ENCODE measurements at regions not wholly inside any gene's neighbourhood (a gene's known extent, or its start where the extent isn't known, plus 50 kb on each side); places are given as distances from the start of the nearest gene placed in this dataset.

DNA sequence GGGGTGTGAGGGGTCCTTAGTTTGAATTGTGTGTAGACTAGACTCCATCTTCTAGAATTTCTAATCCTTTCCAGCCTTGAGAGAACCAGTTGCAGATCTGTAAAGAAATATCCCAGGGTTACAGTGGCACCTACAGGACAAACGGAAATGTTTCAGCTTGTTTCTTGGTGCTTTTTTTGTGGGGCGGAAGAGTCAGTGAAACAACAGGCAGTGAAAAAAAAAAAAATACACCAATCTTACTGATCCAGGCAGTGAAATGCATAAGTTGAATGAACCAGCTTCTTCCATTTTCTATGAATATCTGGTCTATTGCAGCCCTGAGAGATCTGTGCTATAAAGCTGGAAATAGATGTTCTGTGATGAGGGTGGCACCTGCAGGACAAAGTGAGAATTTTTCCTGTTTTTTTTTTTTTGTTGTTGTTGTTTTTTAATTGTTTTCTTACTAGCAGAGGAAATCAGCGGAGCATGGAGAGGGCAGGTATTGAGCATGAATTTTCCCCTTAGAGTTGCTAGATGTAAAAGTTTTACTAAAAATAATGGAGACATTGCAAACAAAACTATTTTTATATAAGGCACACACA is 81.9 kb upstream of the DYNC1I1 start:
- no peak overlapping the region for H3K27ac ChIP-seq (ENCODE audit: control insufficient read depth, insufficient read depth, low read length)
- no peak for DNase-seq (ENCODE audit: low read depth, low spot score)

DNA sequence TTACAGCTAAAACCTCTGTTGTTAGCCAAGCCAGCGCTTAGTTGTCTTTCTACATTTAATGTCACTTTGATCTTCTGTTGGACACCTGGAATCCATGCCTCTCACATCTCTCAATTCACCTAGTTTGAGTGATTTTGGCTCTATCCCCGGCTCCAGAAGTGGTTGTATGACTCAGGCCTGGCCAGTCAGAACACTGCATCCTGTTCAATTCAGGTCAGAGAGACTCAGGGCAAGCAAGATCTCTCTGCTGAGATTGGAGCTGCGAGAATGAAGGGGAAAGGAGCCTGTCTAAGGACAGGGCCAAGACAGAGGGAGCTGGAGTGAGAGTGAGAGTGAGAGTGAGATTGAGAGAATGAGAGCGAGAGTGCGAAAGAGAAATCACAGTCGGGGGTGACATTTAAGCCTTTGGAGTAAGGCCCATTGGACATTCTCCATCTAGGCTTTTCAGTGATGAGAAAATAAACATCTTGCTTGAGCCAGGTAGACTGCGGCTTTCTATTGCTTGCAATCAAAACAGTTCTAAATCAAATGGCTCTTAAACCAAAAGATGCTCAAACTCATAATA is 83.3 kb upstream of the DYNC1I1 start:
- no peaks in the 10 kb centered on the region for H3K27me3 ChIP-seq (ENCODE audit: control insufficient read depth, extremely low read depth, insufficient read depth, low read length)
- no peak for DNase-seq (ENCODE audit: low read depth, low spot score)
- no peak overlapping the region for H3K9ac ChIP-seq (ENCODE audit: control insufficient read depth, extremely low read depth, insufficient read depth, low read length)
- no peaks in the 10 kb centered on the region for H3K36me3 ChIP-seq (ENCODE audit: control insufficient read depth in 2 of 2, extremely low read depth in 1 of 2, insufficient read depth in 2 of 2, low read length in 2 of 2)
- H3K9me1 ChIP-seq (ENCODE audit: control insufficient read depth, extremely low read depth, insufficient read depth, low read length): no peaks in the 10 kb centered on the region
- no peaks in the 10 kb centered on the region for H3K9me3 ChIP-seq (ENCODE audit: control insufficient read depth, low read depth, low read length)
- H2AFZ ChIP-seq (ENCODE audit: control insufficient read depth, low read length): peak overlapping the region; percentile 24
- no peaks in the 10 kb centered on the region for H4K20me1 ChIP-seq (ENCODE audit: control insufficient read depth, extremely low read depth, insufficient read depth, low read length)
- TF ChIP-seq EZH2 (IDR thresholded peaks at IDR 0.05; ENCODE audit: low read length): no peak
- TF ChIP-seq, protein P1, sequence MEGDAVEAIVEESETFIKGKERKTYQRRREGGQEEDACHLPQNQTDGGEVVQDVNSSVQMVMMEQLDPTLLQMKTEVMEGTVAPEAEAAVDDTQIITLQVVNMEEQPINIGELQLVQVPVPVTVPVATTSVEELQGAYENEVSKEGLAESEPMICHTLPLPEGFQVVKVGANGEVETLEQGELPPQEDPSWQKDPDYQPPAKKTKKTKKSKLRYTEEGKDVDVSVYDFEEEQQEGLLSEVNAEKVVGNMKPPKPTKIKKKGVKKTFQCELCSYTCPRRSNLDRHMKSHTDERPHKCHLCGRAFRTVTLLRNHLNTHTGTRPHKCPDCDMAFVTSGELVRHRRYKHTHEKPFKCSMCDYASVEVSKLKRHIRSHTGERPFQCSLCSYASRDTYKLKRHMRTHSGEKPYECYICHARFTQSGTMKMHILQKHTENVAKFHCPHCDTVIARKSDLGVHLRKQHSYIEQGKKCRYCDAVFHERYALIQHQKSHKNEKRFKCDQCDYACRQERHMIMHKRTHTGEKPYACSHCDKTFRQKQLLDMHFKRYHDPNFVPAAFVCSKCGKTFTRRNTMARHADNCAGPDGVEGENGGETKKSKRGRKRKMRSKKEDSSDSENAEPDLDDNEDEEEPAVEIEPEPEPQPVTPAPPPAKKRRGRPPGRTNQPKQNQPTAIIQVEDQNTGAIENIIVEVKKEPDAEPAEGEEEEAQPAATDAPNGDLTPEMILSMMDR (optimal IDR thresholded peaks at IDR 0.05 in 1 of 3, IDR thresholded peaks at IDR 0.05 in 1 of 3, conservative IDR thresholded peaks at IDR 0.05 in 1 of 3; ENCODE audit: extremely low read depth in 1 of 3, insufficient read depth in 2 of 3, low read length in 3 of 3): no peak
- no peak overlapping the region for H3K4me3 ChIP-seq (ENCODE audit: control insufficient read depth in 2 of 3, extremely low read depth in 1 of 3, insufficient read depth in 2 of 3, low read depth in 1 of 3, low read length in 3 of 3)
- peaks cover 14% of the 10 kb centered on the region for H3K4me1 ChIP-seq (ENCODE audit: control insufficient read depth, extremely low read depth, insufficient read depth, low read length)
- no peaks in the 10 kb centered on the region for H3K79me2 ChIP-seq (ENCODE audit: control insufficient read depth, insufficient read depth, low read length)
- FAIRE-seq: peak; percentile 5
- H3K4me2 ChIP-seq (ENCODE audit: control insufficient read depth, extremely low read depth, insufficient read depth, low read depth, low read length): no peak overlapping the region
- H3K27ac ChIP-seq (ENCODE audit: control insufficient read depth, insufficient read depth, low read length): no peak overlapping the region
- dilution Hi-C loops (cut with MboI; ENCODE audit: extremely low pct_ligation_motif_present, low sequenced_read_pairs): loop anchor here (25.0 kb wide), 1 partner anchor 177 kb away; no protein-coding TSS in a partner anchor

More for the DNA sequence above, 81.9 kb upstream of the DYNC1I1 start:
- H3K4me1 ChIP-seq (ENCODE audit: control insufficient read depth, extremely low read depth, insufficient read depth, low read length): peaks cover 14% of the 10 kb centered on the region
- no peak overlapping the region for H3K4me3 ChIP-seq (ENCODE audit: control insufficient read depth in 2 of 3, extremely low read depth in 1 of 3, insufficient read depth in 2 of 3, low read depth in 1 of 3, low read length in 3 of 3)
- H3K9ac ChIP-seq (ENCODE audit: control insufficient read depth, extremely low read depth, insufficient read depth, low read length): no peak overlapping the region
- TF ChIP-seq, protein P1 (optimal IDR thresholded peaks at IDR 0.05 in 1 of 3, IDR thresholded peaks at IDR 0.05 in 1 of 3, conservative IDR thresholded peaks at IDR 0.05 in 1 of 3; ENCODE audit: extremely low read depth in 1 of 3, insufficient read depth in 2 of 3, low read length in 3 of 3): peak; percentile 26 to 46 (median 41)
- no peak for TF ChIP-seq EZH2 (IDR thresholded peaks at IDR 0.05; ENCODE audit: low read length)
- dilution Hi-C loops (cut with MboI; ENCODE audit: extremely low pct_ligation_motif_present, low sequenced_read_pairs): loop anchor here (25.0 kb wide), 1 partner anchor 178 kb away; no protein-coding TSS in a partner anchor
- peak; percentile 84 for FAIRE-seq
- H3K4me2 ChIP-seq (ENCODE audit: control insufficient read depth, extremely low read depth, insufficient read depth, low read depth, low read length): peak overlapping the region; percentile 54
- H4K20me1 ChIP-seq (ENCODE audit: control insufficient read depth, extremely low read depth, insufficient read depth, low read length): no peaks in the 10 kb centered on the region
- no peaks in the 10 kb centered on the region for H3K9me3 ChIP-seq (ENCODE audit: control insufficient read depth, low read depth, low read length)
- no peaks in the 10 kb centered on the region for H3K36me3 ChIP-seq (ENCODE audit: control insufficient read depth in 2 of 2, extremely low read depth in 1 of 2, insufficient read depth in 2 of 2, low read length in 2 of 2)
- H3K9me1 ChIP-seq (ENCODE audit: control insufficient read depth, extremely low read depth, insufficient read depth, low read length): no peaks in the 10 kb centered on the region
- no peaks in the 10 kb centered on the region for H3K79me2 ChIP-seq (ENCODE audit: control insufficient read depth, insufficient read depth, low read length)
- H3K27me3 ChIP-seq (ENCODE audit: control insufficient read depth, extremely low read depth, insufficient read depth, low read length): no peaks in the 10 kb centered on the region
- no peak overlapping the region for H2AFZ ChIP-seq (ENCODE audit: control insufficient read depth, low read length)
